Central memory CD4-positive, alpha-beta T cell (primary cell): ENCODE measurements at regions not wholly inside any gene's neighbourhood (a gene's known extent, or its start where the extent isn't known, plus 50 kb on each side); places are given as distances from the start of the nearest gene placed in this dataset.

Experiments used
- DNase-seq: peaks from one replicate; pipeline ENCODE4 v3.0.0; 2022

GRCh38 chr1:232555494-232556210 lies 74.3 kb downstream of the SIPA1L2 start:
- no peak for DNase-seq

- no peak for DNase-seq
Measured at GRCh38 chr1:232554409-232554808, 75.5 kb downstream of the SIPA1L2 start.

GRCh38 chr1:232553809-232554208 lies 76.1 kb downstream of the SIPA1L2 start:
- no peak for DNase-seq

DNA sequence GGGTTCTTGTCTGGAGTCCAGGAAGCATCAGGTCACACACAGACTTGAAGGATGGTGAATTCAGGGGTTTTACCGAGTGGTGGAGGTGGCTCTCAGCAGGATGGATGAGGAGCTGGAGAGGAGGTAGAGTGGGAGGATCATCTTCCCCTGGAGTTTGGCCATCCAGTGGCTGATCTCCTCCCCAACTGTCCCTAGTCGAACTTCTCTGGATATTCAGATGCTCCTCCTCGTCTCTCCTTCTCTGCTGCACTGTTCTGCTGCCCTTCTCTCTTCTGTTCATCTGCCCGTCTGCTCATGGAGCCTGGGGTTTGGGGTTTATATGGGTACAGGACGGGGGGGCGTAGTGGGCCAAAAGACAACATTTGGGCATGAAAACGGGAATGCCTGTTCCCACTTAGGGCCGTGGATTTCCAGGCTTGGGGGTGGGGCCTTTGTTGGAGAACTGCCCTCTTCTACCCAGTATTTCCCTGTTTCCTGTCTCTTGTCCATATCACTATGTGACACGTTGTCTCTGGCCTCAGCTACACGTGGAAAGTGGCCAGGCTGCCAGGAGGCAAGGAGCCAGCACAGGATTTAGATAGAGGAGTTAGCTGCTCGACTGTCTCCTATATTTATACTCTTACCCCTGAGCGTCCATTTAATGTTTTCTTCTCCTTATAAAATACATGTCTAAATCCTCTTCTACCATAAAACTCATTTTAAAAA lies 76.7 kb downstream of the SIPA1L2 start:
- no peak for DNase-seq

DNA sequence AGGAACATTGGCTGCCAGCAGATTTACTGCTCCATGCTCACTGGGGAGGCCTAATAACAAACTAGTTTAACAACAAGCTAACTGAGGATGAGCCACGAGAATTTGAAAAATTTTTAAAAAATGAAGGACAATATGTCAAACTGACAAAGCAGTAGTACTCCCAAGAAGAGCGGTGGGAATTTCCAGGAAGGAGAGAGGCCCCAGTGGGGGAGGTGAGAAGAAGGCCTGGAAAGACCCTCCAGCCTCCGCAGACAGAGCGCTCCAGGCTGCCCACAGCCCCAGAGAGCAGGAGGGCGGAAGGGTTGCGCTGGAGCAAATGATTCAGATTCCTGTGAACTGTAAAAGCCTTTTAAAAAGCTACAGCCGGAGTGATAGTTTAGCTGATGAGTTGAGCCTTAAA lies 78.5 kb downstream of the SIPA1L2 start:
- DNase-seq = no peak

DNA sequence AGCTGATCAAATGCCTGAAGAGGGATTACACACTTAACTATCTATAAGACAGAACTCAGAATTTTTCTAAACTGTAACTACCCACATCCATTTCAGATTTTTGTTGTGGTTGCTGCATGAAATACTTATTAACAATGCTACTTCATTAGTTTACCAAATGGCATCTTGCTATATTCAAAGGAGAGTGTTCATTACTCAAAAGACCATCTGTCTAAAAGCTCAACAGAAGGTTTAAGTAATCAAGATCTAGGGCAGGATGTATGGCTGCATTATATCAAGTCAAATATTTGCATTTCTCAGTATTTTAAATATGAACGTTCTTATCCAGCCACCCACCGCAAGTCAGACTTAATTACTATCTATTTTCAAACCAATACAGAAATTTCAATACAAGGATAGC lies 79.9 kb downstream of the SIPA1L2 start:
- DNase-seq = no peak

GRCh38 chr1:232548691-232549090 lies 81.2 kb downstream of the SIPA1L2 start:
- DNase-seq = no peak

- no peak for DNase-seq
Measured at GRCh38 chr1:232547938-232548484, 81.9 kb downstream of the SIPA1L2 start.

- no peak for DNase-seq
Measured at GRCh38 chr1:232542633-232543593, 87.0 kb downstream of the SIPA1L2 start.

DNA sequence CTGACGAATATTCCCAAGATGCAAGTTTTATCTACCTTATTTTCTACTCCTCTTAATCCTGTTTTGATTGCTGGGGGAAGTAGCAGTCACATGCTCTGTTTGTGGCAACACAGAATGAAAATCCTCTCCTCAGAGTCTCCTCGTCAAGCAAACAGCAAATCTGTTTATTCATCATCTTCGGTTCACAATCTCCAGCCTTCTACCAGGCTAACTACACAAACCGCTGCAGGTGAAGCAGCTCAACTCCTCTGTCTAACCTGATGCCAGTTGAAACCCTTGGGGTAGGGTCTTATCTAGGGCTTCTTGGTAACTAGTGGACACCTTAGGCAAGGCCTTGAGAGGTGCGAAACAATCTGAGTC lies 91.0 kb downstream of the SIPA1L2 start:
- DNase-seq = no peak

DNA sequence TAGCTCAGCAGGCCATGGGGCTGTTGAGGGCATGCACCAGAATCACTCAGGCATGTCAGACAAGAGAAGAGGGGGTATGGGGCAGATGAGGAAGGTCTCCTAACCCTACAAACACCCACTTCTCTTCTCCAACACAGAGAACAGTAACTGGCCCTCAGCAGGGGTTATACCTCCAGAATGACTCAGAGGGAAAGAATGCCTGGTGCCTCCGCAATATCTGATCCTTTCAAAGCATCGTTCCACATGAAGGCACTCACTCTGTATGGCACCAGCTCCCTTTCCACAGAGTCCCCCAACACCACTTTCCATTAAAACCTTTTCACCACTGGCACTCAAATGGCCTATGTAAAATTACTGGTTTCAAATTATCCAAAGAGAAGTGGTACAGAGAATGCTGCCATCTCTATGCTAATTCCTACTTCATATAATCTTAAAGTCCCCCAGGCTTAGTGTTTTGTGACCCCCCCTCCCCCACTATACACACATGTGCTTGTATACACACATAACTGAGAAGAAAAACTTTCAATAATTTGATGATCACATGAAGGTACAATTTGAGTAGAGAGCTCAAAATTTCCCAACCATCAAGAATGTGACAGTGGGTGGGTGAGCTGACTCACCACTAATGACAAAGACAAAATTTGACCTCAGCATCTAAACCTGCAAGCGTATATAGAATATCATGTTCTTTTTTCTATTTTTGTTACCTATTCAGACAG lies 91.5 kb downstream of the SIPA1L2 start:
- DNase-seq = no peak

DNA sequence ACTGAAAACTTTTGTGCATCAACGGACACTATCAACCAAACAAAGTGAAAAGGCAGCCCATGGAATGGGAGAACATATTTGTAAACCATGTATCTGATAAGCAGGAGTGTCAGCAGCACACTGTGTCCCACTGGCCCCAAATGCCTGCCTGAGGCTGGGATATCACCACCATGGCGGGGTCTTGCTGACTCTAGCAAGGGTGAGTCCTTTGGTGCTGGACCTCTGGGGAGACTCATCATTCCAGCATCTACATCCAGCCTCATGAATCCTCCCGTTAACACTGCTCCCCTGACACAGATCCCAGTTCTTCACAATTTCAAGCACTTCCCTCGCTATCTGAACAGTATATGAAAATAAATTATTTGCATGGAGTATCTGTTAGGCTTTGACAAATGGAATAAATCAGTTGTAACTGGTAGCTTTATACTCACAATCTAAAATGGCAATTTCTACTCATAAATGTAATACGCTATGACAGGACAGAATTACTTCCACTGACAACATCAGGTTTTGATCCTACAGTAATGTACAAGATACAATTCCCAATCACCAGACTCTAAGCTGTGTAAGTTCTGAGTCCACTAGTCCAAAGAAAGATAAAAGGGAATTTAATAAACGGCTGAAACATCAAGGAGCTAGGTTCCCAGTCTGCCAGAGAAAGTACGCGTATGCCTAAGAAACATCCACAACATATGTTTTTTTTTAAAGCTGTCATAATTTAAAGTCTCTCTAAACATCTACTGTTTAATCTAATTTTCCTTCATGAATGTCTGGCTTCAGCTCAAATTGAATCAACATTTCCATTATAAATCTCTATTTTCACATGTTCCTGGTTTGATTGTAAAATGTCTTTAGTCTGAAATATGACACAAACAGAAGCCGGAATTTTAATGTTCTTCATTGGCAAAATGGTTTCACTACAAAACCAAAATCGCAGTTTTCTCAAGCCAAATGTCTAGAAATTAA lies 95.1 kb downstream of the SIPA1L2 start:
- no peak for DNase-seq

- DNase-seq = no peak
Measured at GRCh38 chr1:232533328-232533727, 96.6 kb downstream of the SIPA1L2 start.

DNA sequence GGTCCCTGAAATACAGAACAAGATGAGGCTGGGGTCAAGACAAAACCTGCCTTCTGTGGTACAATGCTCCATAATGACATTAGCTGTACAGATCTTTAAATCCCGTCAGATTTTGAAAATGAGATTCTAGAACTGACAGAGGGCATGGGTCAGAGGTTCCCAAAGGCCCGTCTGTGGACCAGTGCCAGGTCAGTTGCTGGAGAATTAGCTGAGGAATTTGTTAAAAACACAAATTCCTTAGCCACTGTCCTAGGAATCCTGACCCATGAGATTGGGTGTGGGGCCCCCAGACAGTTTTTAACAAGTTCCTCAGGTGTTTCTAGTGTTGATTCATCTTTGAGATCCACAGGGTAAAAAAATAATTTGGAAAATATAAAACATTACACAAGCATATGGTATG lies 97.0 kb downstream of the SIPA1L2 start:
- no peak for DNase-seq

- DNase-seq = no peak
Measured at GRCh38 chr1:232531291-232531690, 98.6 kb downstream of the SIPA1L2 start.

- DNase-seq = no peak
Measured at GRCh38 chr1:232529747-232530146, 100.2 kb downstream of the SIPA1L2 start.

- peak; percentile 7 for DNase-seq
Measured at GRCh38 chr1:232528472-232529089, 101.4 kb downstream of the SIPA1L2 start.

DNA sequence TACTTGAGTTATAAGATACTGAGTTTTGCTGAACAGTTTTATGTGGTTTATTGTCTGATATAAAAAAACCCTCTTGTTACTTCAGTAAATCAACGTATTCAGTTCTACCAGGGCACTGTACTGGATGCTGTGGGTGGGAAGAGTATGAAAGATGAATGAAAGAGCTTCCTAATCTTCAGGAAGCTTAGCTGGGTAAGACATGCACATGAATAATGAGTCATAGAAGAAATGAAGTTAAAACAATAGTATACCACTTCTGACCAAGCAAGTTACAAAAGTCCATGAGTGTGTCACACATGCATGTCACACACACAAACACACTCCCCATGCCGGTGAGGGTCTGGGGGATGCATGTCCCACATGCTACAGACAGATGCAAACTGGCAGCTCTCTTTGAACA lies 105.9 kb downstream of the SIPA1L2 start:
- no peak for DNase-seq

- DNase-seq = no peak
Measured at GRCh38 chr1:232522189-232522588, 107.7 kb downstream of the SIPA1L2 start.

DNA sequence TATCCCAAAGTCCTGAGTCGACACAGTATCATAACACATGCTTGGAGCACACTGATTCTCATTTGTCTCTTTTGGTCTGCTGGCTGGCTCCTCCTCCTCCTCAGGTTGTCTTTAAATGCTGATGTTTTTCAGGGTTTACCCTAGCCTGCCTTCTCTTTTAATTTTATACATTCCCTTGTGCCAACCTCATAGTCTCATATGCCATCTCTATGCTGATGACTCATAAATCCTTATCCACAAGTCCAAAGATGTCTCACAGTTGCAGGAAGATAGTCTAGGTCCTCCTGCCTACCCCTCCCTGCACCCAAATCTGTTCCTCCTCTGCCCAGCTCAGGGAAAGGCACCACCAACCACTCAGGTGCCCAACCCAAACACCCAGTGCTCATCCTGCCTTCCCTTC lies 108.3 kb downstream of the SIPA1L2 start:
- DNase-seq = no peak

- no peak for DNase-seq
Measured at GRCh38 chr1:232519186-232519585, 110.7 kb downstream of the SIPA1L2 start.
